Duodenal mucosa (tissue), 2 donors: ENCODE measurements at regions not wholly inside any gene's neighbourhood (a gene's known extent, or its start where the extent isn't known, plus 50 kb on each side); places are given as distances from the start of the nearest gene placed in this dataset.

Experiments used
- H3K27ac ChIP-seq: one replicate; pipeline ENCODE4 v1.7.0; 2013; ENCODE audit warnings: low read depth, low read length
- H3K27me3 ChIP-seq, 2 donors: one replicate each; pipeline ENCODE4 v1.7.0; 2013; ENCODE audit warnings: low read length in 2 of 2, control low read depth in 1 of 2; ENCODE audit not compliant: insufficient read depth in 2 of 2, control insufficient read depth in 1 of 2
- H3K36me3 ChIP-seq, 2 donors: one replicate each; pipeline ENCODE4 v1.7.0; 2013; ENCODE audit warnings: low read length in 2 of 2, control low read depth in 1 of 2; ENCODE audit not compliant: insufficient read depth in 2 of 2, control insufficient read depth in 1 of 2
- H3K4me1 ChIP-seq, 2 donors: one replicate each; pipeline ENCODE4 v1.7.0; 2013; ENCODE audit warnings: low read length in 2 of 2, control low read depth in 1 of 2; ENCODE audit not compliant: insufficient read depth in 2 of 2, control insufficient read depth in 1 of 2
- H3K4me3 ChIP-seq, 2 donors: one replicate each; pipeline ENCODE4 v1.7.0; 2013; ENCODE audit warnings: low read length in 2 of 2, low read depth in 1 of 2
- H3K9ac ChIP-seq, 2 donors: one replicate each; pipeline ENCODE4 v1.7.0; 2013; ENCODE audit warnings: low read length in 2 of 2, low read depth in 1 of 2
- H3K9me3 ChIP-seq, 2 donors: one replicate each; pipeline ENCODE4 v1.7.0; 2013; ENCODE audit warnings: low read length in 2 of 2, control low read depth in 1 of 2; ENCODE audit not compliant: control insufficient read depth in 1 of 2

DNA sequence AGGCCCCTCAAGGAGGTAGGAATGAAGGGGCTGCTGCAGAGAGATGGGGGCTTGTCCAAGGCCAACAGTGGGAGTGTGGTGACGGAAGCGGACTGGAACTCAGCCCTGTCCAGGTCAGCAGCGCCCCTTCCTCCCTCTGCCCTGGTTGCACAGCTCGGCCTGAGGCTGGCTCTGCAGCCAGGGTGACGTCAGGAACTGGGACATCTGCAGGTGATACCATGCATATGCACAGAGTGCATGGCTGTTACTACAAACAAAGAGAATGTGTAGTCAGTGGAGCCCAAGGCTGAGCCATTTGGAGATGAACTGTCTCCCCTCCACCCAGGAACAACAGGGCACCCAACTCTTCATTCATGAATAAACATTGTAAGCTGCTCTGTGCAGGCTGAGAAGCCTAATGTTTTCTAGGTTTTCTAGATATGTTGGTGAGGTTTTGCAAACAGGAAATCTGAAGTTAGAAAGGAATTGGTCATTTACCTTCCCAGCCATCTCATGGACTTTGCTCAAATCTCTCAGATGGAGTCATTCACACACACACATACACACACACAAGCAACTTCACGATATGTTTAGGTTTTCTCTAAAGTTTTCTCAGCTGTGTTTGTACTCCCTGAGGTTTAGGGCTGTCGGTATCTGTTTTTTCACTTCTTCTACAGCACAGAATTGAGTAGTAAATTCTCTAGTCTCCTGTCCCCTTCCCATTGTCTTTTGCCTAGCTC, 117.2 kb downstream of the TLE3 start:
- H3K27me3 ChIP-seq: peaks cover 5 to 10% of the 10 kb centered on the region in 2 donors
- H3K36me3 ChIP-seq: no peaks in the 10 kb centered on the region
- H3K9ac ChIP-seq: no peak overlapping the region
- H3K4me3 ChIP-seq: no peak overlapping the region
- H3K27ac ChIP-seq: no peak overlapping the region
- peaks cover 0 to 11% of the 10 kb centered on the region in 2 donors for H3K4me1 ChIP-seq
- H3K9me3 ChIP-seq: no peaks in the 10 kb centered on the region

- H3K27ac ChIP-seq: no peak overlapping the region
- H3K4me1 ChIP-seq: peaks cover 0 to 11% of the 10 kb centered on the region in 2 donors
These were observed 115.7 kb downstream of the TLE3 start for GRCh38 chr15:69982037-69982436.

GRCh38 chr15:69983696-69984265, 113.9 kb downstream of the TLE3 start:
- Histone ChIP-seq H3K27me3 (peaks cover 5 to 19% of the 10 kb centered on the region in 2 donors), H3K9me3 (no peaks in the 10 kb centered on the region), H3K4me3 (no peak overlapping the region), H3K36me3 (no peaks in the 10 kb centered on the region), H3K9ac (no peak overlapping the region), H3K4me1 (peaks cover 11 to 14% of the 10 kb centered on the region in 2 donors), H3K27ac (no peak overlapping the region)

More at GRCh38 chr15:69982037-69982436, 115.7 kb downstream of the TLE3 start:
- H3K27me3 ChIP-seq: peaks cover 5 to 13% of the 10 kb centered on the region in 2 donors
- H3K9ac ChIP-seq: no peak overlapping the region
- H3K9me3 ChIP-seq: no peaks in the 10 kb centered on the region
- H3K36me3 ChIP-seq: no peaks in the 10 kb centered on the region
- no peak overlapping the region for H3K4me3 ChIP-seq

DNA sequence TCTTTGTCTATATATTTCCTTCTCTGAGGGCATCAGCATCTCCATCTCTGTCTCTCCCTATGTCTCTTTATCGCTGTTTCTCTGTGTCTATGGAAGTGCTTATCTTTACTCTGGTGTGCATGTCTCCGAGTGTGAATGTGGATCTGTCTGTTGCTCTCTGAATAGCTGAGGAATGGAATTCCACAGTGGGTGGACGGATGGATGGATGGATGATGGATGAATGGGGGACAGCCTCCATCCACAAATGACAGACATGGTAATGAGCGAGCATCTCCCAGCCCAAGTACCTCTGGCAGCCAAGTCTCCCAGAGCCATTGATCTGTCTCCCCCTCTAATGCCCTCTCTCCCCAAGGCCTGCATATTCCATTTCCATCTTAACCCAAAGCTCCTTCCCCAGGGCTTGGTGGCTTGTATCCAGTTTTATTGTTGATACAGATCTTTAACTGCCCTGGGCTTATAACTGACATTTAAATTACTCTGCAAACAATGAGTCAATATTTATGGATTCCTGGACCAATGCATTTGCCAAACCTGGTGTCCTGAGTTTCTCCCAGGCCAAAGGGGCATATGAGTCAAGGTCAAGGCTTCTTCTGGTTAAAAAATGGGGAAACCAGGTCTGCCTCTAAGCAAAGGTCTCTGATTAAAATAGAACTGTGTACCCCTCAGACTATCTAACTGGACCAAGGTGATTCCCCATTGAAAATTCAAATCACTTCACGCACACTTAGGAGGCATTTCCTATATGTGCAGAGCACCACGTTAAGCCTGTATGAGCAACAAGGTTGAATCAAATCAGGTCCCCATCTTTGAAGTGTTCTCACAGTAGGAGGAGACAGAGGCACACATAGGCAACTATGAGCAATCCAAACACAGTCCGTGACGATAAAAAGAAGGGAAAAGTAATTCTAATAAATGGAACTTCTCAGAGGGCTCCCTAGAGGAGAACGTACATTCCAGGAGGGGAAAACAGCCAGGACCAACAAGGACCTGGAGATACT, 109.9 kb downstream of the TLE3 start:
- H3K4me1 ChIP-seq: peaks cover 16 to 37% of the 10 kb centered on the region in 2 donors
- H3K27me3 ChIP-seq: peaks cover 7 to 17% of the 10 kb centered on the region in 2 donors

DNA sequence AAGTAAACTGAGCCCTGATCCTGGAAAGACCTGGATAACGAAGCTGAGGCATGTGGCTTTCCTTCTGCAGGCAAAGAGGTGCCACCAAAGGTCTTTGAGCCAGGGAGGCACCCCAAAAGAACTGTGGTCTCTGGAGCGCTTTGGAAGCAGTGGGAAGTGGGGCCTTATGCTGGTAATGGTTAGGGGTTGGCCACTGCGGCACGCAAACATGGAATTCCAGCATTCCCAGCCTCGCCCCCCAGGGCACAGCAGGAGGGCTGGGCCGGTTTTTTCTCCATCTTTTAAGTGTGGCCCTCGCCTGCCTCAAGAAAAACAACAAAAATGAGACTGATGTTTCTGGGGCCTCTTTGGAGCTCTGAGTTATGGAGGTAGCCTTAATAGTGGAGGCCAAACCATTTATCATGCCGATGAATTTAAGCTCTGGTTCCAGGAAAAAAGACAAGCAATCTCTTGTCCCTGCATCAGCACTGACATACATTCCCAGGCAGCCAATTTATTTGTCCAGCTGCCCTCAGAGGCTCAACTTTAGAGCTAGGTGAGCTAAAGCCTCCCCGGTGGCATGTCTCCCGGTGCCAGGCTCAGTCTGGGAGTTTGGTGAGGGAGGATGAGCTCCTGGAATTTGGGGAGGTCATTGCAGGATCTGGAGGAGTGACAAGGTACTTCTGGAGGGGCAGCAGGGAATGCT, 109.0 kb downstream of the TLE3 start:
- Histone ChIP-seq H3K9ac (no peak overlapping the region), H3K4me3 (no peak overlapping the region), H3K27me3 (peaks cover 5 to 12% of the 10 kb centered on the region in 2 donors), H3K9me3 (no peaks in the 10 kb centered on the region), H3K4me1 (peaks cover 16 to 37% of the 10 kb centered on the region in 2 donors), H3K27ac (no peak overlapping the region), H3K36me3 (no peaks in the 10 kb centered on the region)

More for the DNA sequence above, 109.9 kb downstream of the TLE3 start:
- H3K27ac ChIP-seq: no peak overlapping the region
- H3K9ac ChIP-seq: no peak overlapping the region
- no peak overlapping the region for H3K4me3 ChIP-seq
- H3K9me3 ChIP-seq: no peaks in the 10 kb centered on the region
- H3K36me3 ChIP-seq: no peaks in the 10 kb centered on the region

- Histone ChIP-seq H3K36me3 (no peaks in the 10 kb centered on the region), H3K9ac (no peak overlapping the region), H3K27ac (no peak overlapping the region), H3K4me3 (no peak overlapping the region), H3K27me3 (peaks cover 3 to 12% of the 10 kb centered on the region in 2 donors), H3K9me3 (no peaks in the 10 kb centered on the region), H3K4me1 (peaks cover 16 to 37% of the 10 kb centered on the region in 2 donors)
These were observed 106.9 kb downstream of the TLE3 start for GRCh38 chr15:69990566-69991421.

DNA sequence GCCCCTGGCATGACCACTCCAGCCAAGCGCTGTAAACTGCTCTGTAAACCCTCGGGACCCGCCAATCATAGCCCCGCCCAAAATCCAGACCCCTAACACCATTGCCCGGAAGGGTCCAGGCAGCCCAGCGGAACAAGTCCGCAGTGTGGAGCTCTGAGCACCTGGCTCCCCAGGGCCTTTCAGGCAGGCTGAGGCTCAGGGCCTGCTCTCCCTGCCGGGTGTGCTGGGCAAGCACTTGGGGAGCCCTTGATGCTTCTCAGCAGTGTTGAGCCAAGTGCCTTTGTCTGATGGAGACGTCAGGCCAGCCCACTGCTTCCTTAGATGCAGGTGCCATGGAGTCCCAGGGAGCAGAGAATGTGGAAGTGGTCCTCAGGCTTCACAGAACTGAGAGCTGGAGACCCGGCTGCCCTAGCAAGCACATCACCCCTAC, 106.2 kb downstream of the TLE3 start:
- Histone ChIP-seq H3K9me3 (no peaks in the 10 kb centered on the region), H3K27me3 (peaks cover 3 to 9% of the 10 kb centered on the region in 2 donors)

GRCh38 chr15:69992348-69992747, 105.4 kb downstream of the TLE3 start:
- no peak overlapping the region for H3K9ac ChIP-seq
- no peaks in the 10 kb centered on the region for H3K9me3 ChIP-seq
- peaks cover 3% of the 10 kb centered on the region in 2 donors for H3K27me3 ChIP-seq
- H3K4me3 ChIP-seq: no peak overlapping the region
- no peaks in the 10 kb centered on the region for H3K36me3 ChIP-seq
- H3K27ac ChIP-seq: no peak overlapping the region
- peaks cover 27 to 50% of the 10 kb centered on the region in 2 donors for H3K4me1 ChIP-seq

More for the DNA sequence above, 106.2 kb downstream of the TLE3 start:
- Histone ChIP-seq H3K4me3 (no peak overlapping the region), H3K4me1 (peaks cover 21 to 44% of the 10 kb centered on the region in 2 donors), H3K9ac (no peak overlapping the region), H3K36me3 (no peaks in the 10 kb centered on the region), H3K27ac (no peak overlapping the region)
